Loucy (cell line): ENCODE measurements at regions not wholly inside any gene's neighbourhood (a gene's known extent, or its start where the extent isn't known, plus 50 kb on each side); places are given as distances from the start of the nearest gene placed in this dataset.

Source experiments
- EZH2phosphoT487 ChIP-seq: fragments of 200-600 bp; IDR thresholded peaks from 2 replicates; pipeline ENCODE4 v1.6.1; 2018; ENCODE audit warnings: antibody characterized with exemption, mild to moderate bottlenecking, moderate library complexity, borderline replicate concordance
- TF ChIP-seq, protein P1 (sequence below): fragments of 200-600 bp; sonication (generic); conservative IDR thresholded peaks from 2 replicates; pipeline ENCODE4 v1.5.1; 2014; ENCODE audit warnings: mild to moderate bottlenecking, antibody characterized with exemption, low read length

DNA sequence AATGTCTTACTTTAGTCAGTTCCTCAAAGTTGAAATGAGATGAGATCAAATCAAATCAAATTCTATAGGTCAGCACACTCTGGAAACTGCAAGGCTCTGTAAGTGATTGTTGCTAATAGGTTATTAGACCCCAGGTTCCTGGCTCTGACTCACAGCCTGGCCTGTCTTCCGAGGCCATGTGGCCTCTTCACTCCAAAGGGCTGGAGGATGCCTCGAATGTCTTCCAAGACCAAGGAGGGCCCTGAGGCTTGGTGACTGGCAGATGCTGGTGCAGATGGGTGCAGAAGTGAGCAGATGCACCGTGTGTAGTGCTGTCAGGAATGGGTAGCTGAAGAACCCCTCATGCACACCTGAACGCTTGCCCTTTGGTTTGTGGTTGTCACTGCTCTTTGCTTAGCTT is 113.4 kb downstream of the MAB21L3 start:
- TF ChIP-seq, protein P1, sequence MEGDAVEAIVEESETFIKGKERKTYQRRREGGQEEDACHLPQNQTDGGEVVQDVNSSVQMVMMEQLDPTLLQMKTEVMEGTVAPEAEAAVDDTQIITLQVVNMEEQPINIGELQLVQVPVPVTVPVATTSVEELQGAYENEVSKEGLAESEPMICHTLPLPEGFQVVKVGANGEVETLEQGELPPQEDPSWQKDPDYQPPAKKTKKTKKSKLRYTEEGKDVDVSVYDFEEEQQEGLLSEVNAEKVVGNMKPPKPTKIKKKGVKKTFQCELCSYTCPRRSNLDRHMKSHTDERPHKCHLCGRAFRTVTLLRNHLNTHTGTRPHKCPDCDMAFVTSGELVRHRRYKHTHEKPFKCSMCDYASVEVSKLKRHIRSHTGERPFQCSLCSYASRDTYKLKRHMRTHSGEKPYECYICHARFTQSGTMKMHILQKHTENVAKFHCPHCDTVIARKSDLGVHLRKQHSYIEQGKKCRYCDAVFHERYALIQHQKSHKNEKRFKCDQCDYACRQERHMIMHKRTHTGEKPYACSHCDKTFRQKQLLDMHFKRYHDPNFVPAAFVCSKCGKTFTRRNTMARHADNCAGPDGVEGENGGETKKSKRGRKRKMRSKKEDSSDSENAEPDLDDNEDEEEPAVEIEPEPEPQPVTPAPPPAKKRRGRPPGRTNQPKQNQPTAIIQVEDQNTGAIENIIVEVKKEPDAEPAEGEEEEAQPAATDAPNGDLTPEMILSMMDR = no peak
- TF ChIP-seq EZH2phosphoT487 = no peak
